Fibroblast of the aortic adventitia (primary cell): ENCODE measurements at regions not wholly inside any gene's neighbourhood (a gene's known extent, or its start where the extent isn't known, plus 50 kb on each side); places are given as distances from the start of the nearest gene placed in this dataset.
A peak's percentile ranks its signal among the peaks of the same experiment; 100 is the strongest.

ENCODE experiments used
- DNase-seq: peaks from one replicate; pipeline ENCODE4 v3.0.0-alpha.2; 2010; ENCODE audit warnings: low read depth
- H3K4me3 ChIP-seq: 2 replicates; pipeline ENCODE4 v1.5.1; 2011; ENCODE audit warnings: low read depth, mild to moderate bottlenecking, control low read depth, low read length, moderate library complexity
- TF ChIP-seq, protein P1 (sequence below): IDR thresholded peaks from 2 replicates; pipeline ENCODE4 v1.5.1; 2011; ENCODE audit warnings: mild to moderate bottlenecking, low read length, control low read depth, inconsistent platforms; ENCODE audit not compliant: insufficient read depth

DNA sequence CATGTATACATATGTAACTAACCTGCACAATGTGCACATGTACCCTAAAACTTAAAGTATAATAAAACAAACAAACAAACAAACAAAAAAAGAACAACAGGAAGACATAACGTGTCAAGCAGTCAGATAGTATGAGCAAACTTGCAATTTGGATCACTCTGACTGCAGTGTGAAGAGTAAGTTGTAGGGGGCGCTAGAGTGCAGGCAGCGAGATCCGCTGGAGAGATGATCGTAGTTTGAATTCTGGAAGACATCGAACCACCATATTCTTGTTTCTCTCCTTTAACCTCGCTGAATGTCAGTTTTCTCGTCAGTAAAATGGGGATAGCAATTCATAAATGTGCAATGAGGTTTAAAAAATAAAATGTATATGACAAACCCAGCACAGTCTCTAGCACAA lies 165.2 kb upstream of the LMCD1 start:
- H3K4me3 ChIP-seq, result no peak overlapping the region
- no peak for DNase-seq
- TF ChIP-seq, protein P1, sequence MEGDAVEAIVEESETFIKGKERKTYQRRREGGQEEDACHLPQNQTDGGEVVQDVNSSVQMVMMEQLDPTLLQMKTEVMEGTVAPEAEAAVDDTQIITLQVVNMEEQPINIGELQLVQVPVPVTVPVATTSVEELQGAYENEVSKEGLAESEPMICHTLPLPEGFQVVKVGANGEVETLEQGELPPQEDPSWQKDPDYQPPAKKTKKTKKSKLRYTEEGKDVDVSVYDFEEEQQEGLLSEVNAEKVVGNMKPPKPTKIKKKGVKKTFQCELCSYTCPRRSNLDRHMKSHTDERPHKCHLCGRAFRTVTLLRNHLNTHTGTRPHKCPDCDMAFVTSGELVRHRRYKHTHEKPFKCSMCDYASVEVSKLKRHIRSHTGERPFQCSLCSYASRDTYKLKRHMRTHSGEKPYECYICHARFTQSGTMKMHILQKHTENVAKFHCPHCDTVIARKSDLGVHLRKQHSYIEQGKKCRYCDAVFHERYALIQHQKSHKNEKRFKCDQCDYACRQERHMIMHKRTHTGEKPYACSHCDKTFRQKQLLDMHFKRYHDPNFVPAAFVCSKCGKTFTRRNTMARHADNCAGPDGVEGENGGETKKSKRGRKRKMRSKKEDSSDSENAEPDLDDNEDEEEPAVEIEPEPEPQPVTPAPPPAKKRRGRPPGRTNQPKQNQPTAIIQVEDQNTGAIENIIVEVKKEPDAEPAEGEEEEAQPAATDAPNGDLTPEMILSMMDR, result peak; percentile 26

DNA sequence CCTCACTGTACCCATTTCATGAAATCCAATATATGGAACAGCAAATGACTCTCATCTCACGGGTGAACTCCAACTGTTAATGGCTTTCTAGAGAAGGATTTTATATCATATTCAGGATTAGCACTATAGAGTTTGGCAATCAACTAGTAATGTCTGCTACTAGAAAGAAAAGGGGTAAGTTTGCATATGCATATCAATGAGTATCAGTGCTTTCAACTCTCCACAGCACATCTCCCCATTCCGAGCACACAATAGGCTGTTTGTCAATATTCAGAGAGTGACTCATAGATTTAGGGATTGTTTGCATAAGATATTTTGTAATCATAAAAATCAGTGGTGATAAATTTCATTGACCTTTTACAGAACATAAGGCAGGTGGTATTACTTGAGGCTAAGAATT lies 163.2 kb upstream of the LMCD1 start:
- TF ChIP-seq, protein P1, result no peak
- DNase-seq, result no peak
- no peak overlapping the region for H3K4me3 ChIP-seq

DNA sequence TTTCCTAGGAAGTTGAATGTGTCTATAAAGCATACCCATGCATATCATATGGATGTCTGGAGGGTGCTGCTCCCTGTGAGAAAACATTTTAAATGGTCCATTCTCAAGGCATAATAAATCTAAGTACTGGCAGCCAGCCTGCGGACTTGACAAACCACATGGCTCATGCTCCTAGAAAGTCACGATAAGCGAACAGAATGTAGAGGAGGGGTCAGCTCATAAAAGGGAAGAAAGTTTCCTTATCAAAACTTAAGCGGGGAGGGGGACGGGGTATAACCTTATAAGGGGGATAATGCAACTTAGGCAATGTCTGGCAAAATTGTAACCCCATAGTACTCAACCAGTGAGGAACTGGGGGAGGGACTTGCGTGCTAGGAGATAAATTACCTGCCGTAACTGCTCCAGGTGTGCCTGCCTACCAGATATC lies 159.8 kb upstream of the LMCD1 start:
- TF ChIP-seq, protein P1, result no peak
- H3K4me3 ChIP-seq, result no peak overlapping the region
- DNase-seq, result no peak

DNA sequence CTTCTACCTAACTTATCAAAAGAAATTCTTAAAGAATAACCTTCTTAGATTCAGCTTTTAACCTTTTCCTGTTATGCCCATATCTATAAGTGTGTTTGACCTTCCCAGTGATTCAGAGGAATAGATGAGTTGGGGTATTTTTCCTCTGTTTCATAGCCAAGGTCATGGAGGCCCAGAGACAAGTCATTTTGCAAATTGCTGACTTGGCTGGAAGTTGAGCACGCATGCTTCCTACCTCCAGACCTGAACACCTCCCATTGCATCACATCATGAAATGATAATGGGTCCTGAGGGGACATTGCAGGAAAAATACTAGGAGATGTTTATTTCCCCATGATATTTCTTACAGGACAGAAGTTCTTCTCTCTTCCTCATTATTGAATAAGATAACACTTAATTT lies 158.6 kb upstream of the LMCD1 start:
- DNase-seq, result no peak
- no peak overlapping the region for H3K4me3 ChIP-seq
- TF ChIP-seq, protein P1, result no peak

DNA sequence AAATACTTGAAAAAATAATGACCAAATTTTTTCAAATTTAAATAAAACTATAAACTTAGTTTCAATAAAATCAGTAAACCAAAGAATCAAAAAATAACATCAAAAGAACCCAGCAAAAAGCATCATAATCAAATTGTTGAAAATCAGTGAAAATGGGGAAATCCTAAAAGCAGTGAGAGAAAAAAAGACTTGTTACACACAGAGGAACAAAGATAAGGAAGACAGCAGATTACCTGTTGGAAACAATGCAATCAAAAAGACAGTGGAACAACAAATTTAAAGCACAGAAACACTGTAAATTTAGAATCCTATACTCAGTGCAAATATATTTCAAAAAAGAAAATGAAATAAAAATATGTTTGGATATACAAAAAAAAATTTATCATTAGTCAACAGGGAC lies 156.2 kb upstream of the LMCD1 start:
- TF ChIP-seq, protein P1, result no peak
- no peak overlapping the region for H3K4me3 ChIP-seq
- DNase-seq, result no peak

DNA sequence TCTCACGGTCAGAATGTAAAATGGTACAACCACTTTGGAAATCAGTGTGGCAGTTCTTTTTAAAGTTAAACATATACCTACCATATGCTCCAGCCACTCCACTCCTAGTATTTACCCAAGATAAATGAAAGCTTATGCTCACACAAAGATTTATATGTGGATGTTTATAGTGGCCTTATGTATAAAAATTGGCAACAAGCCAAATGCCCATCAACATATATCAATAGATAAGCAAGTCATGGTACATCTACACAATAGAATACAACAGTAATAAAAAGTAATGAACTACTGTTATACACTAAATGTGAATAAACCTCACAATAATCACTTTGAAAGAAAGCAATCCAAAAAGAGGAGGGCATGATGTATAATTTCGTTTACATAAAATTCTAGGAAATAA lies 153.5 kb upstream of the LMCD1 start:
- no peak for DNase-seq
- H3K4me3 ChIP-seq, result no peak overlapping the region
- TF ChIP-seq, protein P1, result no peak

DNA sequence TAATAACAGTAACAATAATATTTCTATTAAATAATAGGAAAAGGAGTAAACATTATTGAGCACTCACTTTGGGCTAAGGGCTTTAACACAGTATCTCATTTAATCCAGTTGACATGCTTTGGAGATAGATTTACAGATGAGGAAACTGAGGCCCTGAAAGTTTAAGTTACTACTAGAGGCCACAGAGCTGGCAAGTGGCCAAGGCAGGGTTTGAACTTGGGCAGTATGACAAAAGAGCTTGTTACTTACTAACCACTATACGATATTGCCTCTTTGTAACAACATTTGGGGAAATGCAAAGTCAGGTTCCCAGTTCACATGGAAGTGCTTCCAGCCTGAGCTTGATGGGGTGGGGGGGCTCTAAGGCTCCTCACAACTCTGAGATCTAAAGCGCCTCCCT lies 149.1 kb upstream of the LMCD1 start:
- DNase-seq, result no peak
- no peak overlapping the region for H3K4me3 ChIP-seq
- TF ChIP-seq, protein P1, result no peak
